BJ (cell line): ENCODE measurements at regions not wholly inside any gene's neighbourhood (a gene's known extent, or its start where the extent isn't known, plus 50 kb on each side); places are given as distances from the start of the nearest gene placed in this dataset.

Source experiments
- CTCF ChIA-PET: fragments of 350-600 bp; formaldehyde crosslinking; extraction: SDS; loops from one replicate; lab custom pipeline; 2021; ENCODE audit warnings: antibody characterized with exemption, inconsistent platforms; lab: Yijun Ruan, JAX
- POLR2A ChIA-PET: fragments of 300-600 bp; sonication (Branson Sonifier 250); formaldehyde crosslinking; extraction: SDS; loops from one replicate; lab custom pipeline; 2021; ENCODE audit warnings: antibody characterized with exemption; lab: Charles Lee
- DNase-seq: peaks from one replicate; pipeline ENCODE4 v3.0.0-alpha.2; 2011; ENCODE audit warnings: low read depth
- H3K27me3 ChIP-seq: 2 replicates; pipeline ENCODE4 v1.6.0; 2011; ENCODE audit warnings: low read length; ENCODE audit not compliant: control insufficient read depth, insufficient read depth
- H3K36me3 ChIP-seq: 2 replicates; pipeline ENCODE4 v1.5.1; 2011; ENCODE audit warnings: low read length; ENCODE audit not compliant: control insufficient read depth, insufficient read depth
- H3K4me3 ChIP-seq: 2 replicates; pipeline ENCODE4 v1.5.1; 2011; ENCODE audit warnings: low read depth, mild to moderate bottlenecking, control low read depth, low read length
- TF ChIP-seq, protein P1 (sequence below): IDR thresholded peaks from 2 replicates; pipeline ENCODE4 v1.5.1; 2011; ENCODE audit warnings: low read depth, mild to moderate bottlenecking, control low read depth, inconsistent platforms, low read length, moderate library complexity; ENCODE audit not compliant: insufficient read depth

DNA sequence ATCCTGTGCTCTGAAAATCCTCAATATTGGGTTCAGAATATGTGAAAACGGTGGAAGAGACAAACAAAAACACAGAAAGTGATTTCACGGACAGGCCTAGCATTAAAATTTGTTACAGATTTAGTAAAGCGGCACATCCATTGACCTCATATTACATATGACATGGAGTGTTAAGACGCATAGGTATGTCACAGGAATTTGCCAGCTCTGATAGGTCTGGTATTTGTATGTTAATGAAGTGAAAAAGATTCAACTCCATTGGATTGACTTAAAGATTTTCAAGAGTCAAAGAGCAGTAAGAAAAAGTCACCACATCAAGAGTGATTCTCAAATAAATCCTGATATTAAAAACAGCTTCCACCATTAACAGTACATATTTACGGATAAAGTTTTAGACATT lies 396.5 kb upstream of the SEMA6A start:
- ChIA-PET POLR2A (no interaction called here), CTCF (no interaction called here)
- TF ChIP-seq, protein P1, sequence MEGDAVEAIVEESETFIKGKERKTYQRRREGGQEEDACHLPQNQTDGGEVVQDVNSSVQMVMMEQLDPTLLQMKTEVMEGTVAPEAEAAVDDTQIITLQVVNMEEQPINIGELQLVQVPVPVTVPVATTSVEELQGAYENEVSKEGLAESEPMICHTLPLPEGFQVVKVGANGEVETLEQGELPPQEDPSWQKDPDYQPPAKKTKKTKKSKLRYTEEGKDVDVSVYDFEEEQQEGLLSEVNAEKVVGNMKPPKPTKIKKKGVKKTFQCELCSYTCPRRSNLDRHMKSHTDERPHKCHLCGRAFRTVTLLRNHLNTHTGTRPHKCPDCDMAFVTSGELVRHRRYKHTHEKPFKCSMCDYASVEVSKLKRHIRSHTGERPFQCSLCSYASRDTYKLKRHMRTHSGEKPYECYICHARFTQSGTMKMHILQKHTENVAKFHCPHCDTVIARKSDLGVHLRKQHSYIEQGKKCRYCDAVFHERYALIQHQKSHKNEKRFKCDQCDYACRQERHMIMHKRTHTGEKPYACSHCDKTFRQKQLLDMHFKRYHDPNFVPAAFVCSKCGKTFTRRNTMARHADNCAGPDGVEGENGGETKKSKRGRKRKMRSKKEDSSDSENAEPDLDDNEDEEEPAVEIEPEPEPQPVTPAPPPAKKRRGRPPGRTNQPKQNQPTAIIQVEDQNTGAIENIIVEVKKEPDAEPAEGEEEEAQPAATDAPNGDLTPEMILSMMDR = no peak
- DNase-seq = no peak
- Histone ChIP-seq H3K36me3 (no peaks in the 10 kb centered on the region), H3K27me3 (no peaks in the 10 kb centered on the region), H3K4me3 (no peak overlapping the region)

DNA sequence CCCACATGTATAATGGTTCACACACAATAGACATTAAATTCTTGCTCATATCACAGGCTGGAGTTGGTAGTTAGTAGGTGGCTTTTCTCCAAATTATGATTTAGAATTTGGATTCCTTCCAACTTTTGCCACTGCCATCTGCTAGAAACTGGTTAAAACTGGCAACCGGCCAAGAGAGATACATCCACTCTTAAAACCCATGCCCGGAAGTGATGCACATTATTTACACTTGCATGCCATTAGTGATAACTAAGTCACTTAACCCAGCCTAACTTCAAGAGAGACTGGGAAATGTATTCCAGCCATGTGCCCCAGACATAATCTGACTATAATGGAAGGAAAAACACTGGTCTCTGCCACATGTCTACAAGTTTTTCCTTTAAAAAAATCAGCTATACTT lies 395.7 kb upstream of the SEMA6A start:
- ChIA-PET POLR2A (no interaction called here), CTCF (no interaction called here)
- TF ChIP-seq, protein P1 = no peak
- H3K27me3 ChIP-seq = no peaks in the 10 kb centered on the region
- no peak for DNase-seq
- H3K36me3 ChIP-seq = no peaks in the 10 kb centered on the region
- H3K4me3 ChIP-seq = no peak overlapping the region

DNA sequence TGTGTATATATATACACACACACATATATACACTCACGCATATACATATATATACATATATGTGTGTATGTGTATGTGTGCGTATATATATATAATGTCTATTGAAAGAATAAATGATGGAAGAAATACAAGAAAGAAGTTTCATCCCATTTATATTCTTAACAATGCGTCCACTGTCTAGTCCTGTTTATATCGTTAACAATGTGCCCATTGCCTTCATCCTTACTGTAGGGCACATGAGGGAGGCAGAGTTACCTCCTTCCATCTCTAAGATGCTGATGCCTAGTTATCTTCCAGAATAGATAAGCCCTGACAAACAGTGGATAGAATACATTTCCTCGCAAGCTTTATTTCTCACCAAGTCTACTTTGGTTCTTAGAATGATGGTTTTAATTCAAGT lies 389.8 kb upstream of the SEMA6A start:
- H3K27me3 ChIP-seq = no peaks in the 10 kb centered on the region
- CTCF ChIA-PET = no interaction called here
- H3K4me3 ChIP-seq = no peak overlapping the region
- TF ChIP-seq, protein P1 = no peak
- POLR2A ChIA-PET = no interaction called here
- H3K36me3 ChIP-seq = no peaks in the 10 kb centered on the region
- DNase-seq = no peak

DNA sequence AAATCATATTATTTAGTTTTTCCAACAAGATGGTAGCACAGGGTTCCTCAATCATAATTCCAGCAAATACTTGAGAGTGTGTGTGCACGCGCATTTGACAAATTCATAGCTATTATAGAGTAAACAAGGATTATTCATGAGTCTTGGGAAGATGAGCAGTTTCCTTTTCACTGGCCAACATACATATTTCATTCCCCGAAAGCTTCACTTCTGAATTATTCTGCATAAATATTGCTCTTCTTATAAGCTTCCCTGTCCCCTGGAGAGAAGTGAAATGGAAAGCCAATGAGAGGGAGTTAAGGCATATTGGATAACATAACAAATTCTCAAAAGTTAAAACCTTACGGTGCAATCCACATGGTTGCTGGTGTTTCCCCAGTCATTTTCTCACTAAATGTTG lies 386.4 kb upstream of the SEMA6A start:
- TF ChIP-seq, protein P1 = no peak
- Histone ChIP-seq H3K4me3 (no peak overlapping the region), H3K36me3 (no peaks in the 10 kb centered on the region), H3K27me3 (no peaks in the 10 kb centered on the region)
- no peak for DNase-seq
- POLR2A ChIA-PET = no interaction called here
- CTCF ChIA-PET = no interaction called here

DNA sequence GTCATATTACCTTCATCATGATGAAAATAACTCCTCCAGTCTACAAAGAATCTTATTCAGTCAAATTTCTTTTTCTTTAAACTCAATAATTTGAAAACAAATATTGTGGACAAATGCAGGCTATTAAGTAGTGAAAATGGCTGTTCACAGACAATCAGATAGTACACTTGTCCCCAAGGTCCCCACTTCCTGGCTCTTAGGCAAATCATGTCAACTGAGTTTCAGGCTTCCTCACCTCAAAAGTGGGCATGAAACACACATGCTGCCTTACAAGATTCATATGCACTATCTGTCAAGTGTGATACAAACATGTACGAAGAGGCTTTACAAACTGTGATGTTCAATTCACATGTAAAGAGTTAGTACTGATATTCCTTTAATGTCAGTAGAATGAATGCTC lies 385.2 kb upstream of the SEMA6A start:
- POLR2A ChIA-PET = no interaction called here

More for the DNA sequence above, 385.2 kb upstream of the SEMA6A start:
- CTCF ChIA-PET = no interaction called here
- no peak for DNase-seq
- Histone ChIP-seq H3K27me3 (no peaks in the 10 kb centered on the region), H3K4me3 (no peak overlapping the region), H3K36me3 (no peaks in the 10 kb centered on the region)
- TF ChIP-seq, protein P1 = no peak
